ENCODE measurements at regions not wholly inside any gene's neighbourhood (a gene's known extent, or its start where the extent isn't known, plus 50 kb on each side); places are given as distances from the start of the nearest gene placed in this dataset.

DNA sequence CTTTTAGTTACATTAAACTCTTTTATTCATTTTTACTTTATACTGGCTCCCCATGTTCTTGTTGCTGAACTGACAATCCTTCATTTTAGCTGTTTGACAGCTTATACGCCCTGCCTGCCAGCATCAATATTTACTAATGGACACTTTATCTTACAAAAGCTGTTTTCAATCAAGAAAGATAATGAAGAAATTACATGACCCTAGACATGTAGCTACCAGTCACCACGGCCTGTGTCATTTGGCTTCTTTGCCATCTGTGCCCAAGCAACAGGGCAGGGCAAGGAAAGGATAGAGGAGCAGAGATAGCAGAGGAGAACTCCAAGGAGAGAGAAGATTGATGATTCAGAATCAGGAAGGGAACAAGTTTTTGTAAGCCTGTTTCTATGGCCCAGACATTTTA is 647.3 kb downstream of the BRINP1 start:
- TF ChIP-seq, protein P1, sequence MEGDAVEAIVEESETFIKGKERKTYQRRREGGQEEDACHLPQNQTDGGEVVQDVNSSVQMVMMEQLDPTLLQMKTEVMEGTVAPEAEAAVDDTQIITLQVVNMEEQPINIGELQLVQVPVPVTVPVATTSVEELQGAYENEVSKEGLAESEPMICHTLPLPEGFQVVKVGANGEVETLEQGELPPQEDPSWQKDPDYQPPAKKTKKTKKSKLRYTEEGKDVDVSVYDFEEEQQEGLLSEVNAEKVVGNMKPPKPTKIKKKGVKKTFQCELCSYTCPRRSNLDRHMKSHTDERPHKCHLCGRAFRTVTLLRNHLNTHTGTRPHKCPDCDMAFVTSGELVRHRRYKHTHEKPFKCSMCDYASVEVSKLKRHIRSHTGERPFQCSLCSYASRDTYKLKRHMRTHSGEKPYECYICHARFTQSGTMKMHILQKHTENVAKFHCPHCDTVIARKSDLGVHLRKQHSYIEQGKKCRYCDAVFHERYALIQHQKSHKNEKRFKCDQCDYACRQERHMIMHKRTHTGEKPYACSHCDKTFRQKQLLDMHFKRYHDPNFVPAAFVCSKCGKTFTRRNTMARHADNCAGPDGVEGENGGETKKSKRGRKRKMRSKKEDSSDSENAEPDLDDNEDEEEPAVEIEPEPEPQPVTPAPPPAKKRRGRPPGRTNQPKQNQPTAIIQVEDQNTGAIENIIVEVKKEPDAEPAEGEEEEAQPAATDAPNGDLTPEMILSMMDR (IDR thresholded peaks at IDR 0.05) = no peak
- no peak for TF ChIP-seq EP300 (IDR thresholded peaks at IDR 0.05)
